Loucy (cell line): ENCODE measurements at regions not wholly inside any gene's neighbourhood (a gene's known extent, or its start where the extent isn't known, plus 50 kb on each side); places are given as distances from the start of the nearest gene placed in this dataset.

Experiments
- CTCF ChIP-seq: fragments of 200-600 bp; sonication (generic); conservative IDR thresholded peaks from 2 replicates; pipeline ENCODE4 v1.5.1; 2014; ENCODE audit warnings: mild to moderate bottlenecking, antibody characterized with exemption, low read length
- EZH2phosphoT487 ChIP-seq: fragments of 200-600 bp; IDR thresholded peaks from 2 replicates; pipeline ENCODE4 v1.6.1; 2018; ENCODE audit warnings: antibody characterized with exemption, mild to moderate bottlenecking, moderate library complexity, borderline replicate concordance

- TF ChIP-seq CTCF = no peak
- TF ChIP-seq EZH2phosphoT487 = no peak
Observed at GRCh38 chr2:71781695-71782228, 328.4 kb downstream of the DYSF start.
